ENCODE measurements at regions not wholly inside any gene's neighbourhood (a gene's known extent, or its start where the extent isn't known, plus 50 kb on each side); places are given as distances from the start of the nearest gene placed in this dataset.

DNA sequence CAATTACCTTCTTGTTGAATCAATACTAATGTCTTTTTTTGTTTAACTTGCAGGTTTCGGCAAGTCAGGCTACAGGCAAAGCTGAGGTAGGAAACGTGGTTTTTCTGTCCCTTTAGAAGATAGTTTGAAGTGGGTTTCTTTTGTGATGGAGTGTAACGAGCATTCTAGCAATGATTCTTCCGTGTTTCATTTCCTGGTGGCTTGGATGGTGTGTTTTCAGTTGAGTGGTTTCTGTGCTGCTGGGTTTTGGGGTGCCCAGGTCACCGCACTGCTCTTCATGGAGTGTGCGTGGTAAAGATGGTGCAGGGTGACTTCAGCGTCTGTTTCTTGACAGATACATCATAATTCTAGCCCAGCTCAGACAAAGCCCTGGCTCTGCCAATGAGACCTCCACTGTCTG, 769.7 kb upstream of the EEF2KMT start:
- TF ChIP-seq, protein P1, sequence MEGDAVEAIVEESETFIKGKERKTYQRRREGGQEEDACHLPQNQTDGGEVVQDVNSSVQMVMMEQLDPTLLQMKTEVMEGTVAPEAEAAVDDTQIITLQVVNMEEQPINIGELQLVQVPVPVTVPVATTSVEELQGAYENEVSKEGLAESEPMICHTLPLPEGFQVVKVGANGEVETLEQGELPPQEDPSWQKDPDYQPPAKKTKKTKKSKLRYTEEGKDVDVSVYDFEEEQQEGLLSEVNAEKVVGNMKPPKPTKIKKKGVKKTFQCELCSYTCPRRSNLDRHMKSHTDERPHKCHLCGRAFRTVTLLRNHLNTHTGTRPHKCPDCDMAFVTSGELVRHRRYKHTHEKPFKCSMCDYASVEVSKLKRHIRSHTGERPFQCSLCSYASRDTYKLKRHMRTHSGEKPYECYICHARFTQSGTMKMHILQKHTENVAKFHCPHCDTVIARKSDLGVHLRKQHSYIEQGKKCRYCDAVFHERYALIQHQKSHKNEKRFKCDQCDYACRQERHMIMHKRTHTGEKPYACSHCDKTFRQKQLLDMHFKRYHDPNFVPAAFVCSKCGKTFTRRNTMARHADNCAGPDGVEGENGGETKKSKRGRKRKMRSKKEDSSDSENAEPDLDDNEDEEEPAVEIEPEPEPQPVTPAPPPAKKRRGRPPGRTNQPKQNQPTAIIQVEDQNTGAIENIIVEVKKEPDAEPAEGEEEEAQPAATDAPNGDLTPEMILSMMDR (IDR thresholded peaks at IDR 0.05) = no peak
- TF ChIP-seq POLR2A (IDR thresholded peaks at IDR 0.05) (no peak), POLR2AphosphoS5 (IDR thresholded peaks at IDR 0.05; ENCODE audit: insufficient read depth in 1 of 2, low read depth in 1 of 2) (no peak)

Measured in vagina (tissue), 2 donors.